Gastrocnemius medialis (tissue), 4 donors: ENCODE measurements at regions not wholly inside any gene's neighbourhood (a gene's known extent, or its start where the extent isn't known, plus 50 kb on each side); places are given as distances from the start of the nearest gene placed in this dataset.

Source experiments
- ATAC-seq, 2 donors: fragments of 150-250 bp; one replicate each; pipeline ENCODE4 v1.9.1; 2016
- DNase-seq, 2 donors: peaks; one replicate each; pipeline ENCODE4 v3.0.0-alpha.2; 2019
- H3K27ac ChIP-seq, 4 donors: fragments of 200-600 bp; sonication (generic); 1 replicate in 1 of 4; 2 replicates in 3 of 4; pipeline ENCODE4 v1.5.1; 2016 to 2018; ENCODE audit warnings: mild to moderate bottlenecking in 2 of 4, moderate library complexity in 1 of 4
- H3K27me3 ChIP-seq, 3 donors: fragments of 200-600 bp; sonication (generic) in 2 of 3; 1 replicate in 1 of 3; 2 replicates in 2 of 3; pipeline versions ENCODE4 v1.5.1 to v1.6.0; 2016 to 2019; ENCODE audit warnings: mild to moderate bottlenecking in 1 of 3, moderate library complexity in 1 of 3
- H3K36me3 ChIP-seq, 2 donors: fragments of 200-600 bp; sonication (generic) in 1 of 2; one replicate each; pipeline ENCODE4 v1.5.1; 2017 to 2018
- H3K4me1 ChIP-seq, 2 donors: fragments of 200-600 bp; sonication (generic) in 1 of 2; one replicate each; pipeline ENCODE4 v1.5.1; 2016 to 2017; ENCODE audit warnings: mild to moderate bottlenecking in 2 of 2
- H3K4me3 ChIP-seq, 4 donors: fragments of 200-600 bp; sonication (generic) in 3 of 4; 1 replicate in 1 of 4; 2 replicates in 3 of 4; pipeline ENCODE4 v1.5.1; 2016 to 2019; ENCODE audit warnings: mild to moderate bottlenecking in 2 of 4
- H3K9me3 ChIP-seq, 3 donors: fragments of 200-600 bp; sonication (generic) in 2 of 3; 1 replicate in 1 of 3; 2 replicates in 2 of 3; pipeline ENCODE4 v1.5.1; 2016 to 2019
- CTCF ChIP-seq, 5 experiments: fragments of 450-650 bp in 3 of 5; fragments of 200-600 bp in 2 of 5; sonication (generic) in 2 of 5; IDR thresholded peaks in 4 of 5; conservative IDR thresholded peaks in 1 of 5; 1 replicate in 4 of 5; 2 replicates in 1 of 5; pipeline ENCODE4 v1.5.1; 2016 to 2019; ENCODE audit warnings: antibody characterized with exemption in 5 of 5, mild to moderate bottlenecking in 3 of 5, moderate library complexity in 3 of 5
- POLR2A ChIP-seq, 2 donors: fragments of 450-650 bp; IDR thresholded peaks; one replicate each; pipeline ENCODE4 v1.6.1; 2017; ENCODE audit warnings: antibody characterized with exemption in 2 of 2, mild to moderate bottlenecking in 2 of 2, moderate library complexity in 2 of 2
- in situ Hi-C, 4 donors: fragments of 200-750 bp; cut with MboI; loops; one replicate each; pipeline versions ENCODE4 v1.15.0 to v1.8.0; 2017; ENCODE audit warnings: low sequenced_read_pairs in 4 of 4
- intact Hi-C: fragments of 100-400 bp; cut with DNase I; formaldehyde crosslinking; loops from one replicate; pipeline ENCODE4 v1.15.1; 2023; ENCODE audit warnings: low total_unique reads

- no peak for TF ChIP-seq CTCF (IDR thresholded peaks at IDR 0.05 in 4 of 5, conservative IDR thresholded peaks at IDR 0.05 in 1 of 5)
- no peak for TF ChIP-seq POLR2A (IDR thresholded peaks at IDR 0.05)
- Histone ChIP-seq H3K27ac (no peak overlapping the region), H3K9me3 (no peaks in the 10 kb centered on the region), H3K4me3 (no peak overlapping the region), H3K4me1 (no peaks in the 10 kb centered on the region), H3K27me3 (no peaks in the 10 kb centered on the region), H3K36me3 (no peaks in the 10 kb centered on the region)
- DNase-seq (no peak), ATAC-seq (no peak)
- in situ Hi-C loops (no loop called here), intact Hi-C loops (no loop called here)
These were observed 297.6 kb downstream of the CDH7 start for GRCh38 chr18:66048406-66048805.

- ATAC-seq, result no peak
- DNase-seq, result no peak
- Histone ChIP-seq H3K4me3 (no peak overlapping the region), H3K27me3 (no peaks in the 10 kb centered on the region), H3K27ac (no peak overlapping the region), H3K4me1 (no peaks in the 10 kb centered on the region), H3K9me3 (no peaks in the 10 kb centered on the region), H3K36me3 (no peaks in the 10 kb centered on the region)
- no peak for TF ChIP-seq POLR2A (IDR thresholded peaks at IDR 0.05)
- no peak for TF ChIP-seq CTCF (IDR thresholded peaks at IDR 0.05 in 4 of 5, conservative IDR thresholded peaks at IDR 0.05 in 1 of 5)
- in situ Hi-C loops, result no loop called here
- intact Hi-C loops, result no loop called here
These were observed 295.3 kb downstream of the CDH7 start for GRCh38 chr18:66046032-66046602.

GRCh38 chr18:66043009-66043408, 292.2 kb downstream of the CDH7 start:
- Histone ChIP-seq H3K4me3 (no peak overlapping the region), H3K9me3 (no peaks in the 10 kb centered on the region), H3K36me3 (no peaks in the 10 kb centered on the region), H3K27me3 (no peaks in the 10 kb centered on the region), H3K27ac (no peak overlapping the region), H3K4me1 (no peaks in the 10 kb centered on the region)
- intact Hi-C loops (no loop called here), in situ Hi-C loops (no loop called here)
- no peak for ATAC-seq
- TF ChIP-seq CTCF (IDR thresholded peaks at IDR 0.05 in 4 of 5, conservative IDR thresholded peaks at IDR 0.05 in 1 of 5) (no peak), POLR2A (IDR thresholded peaks at IDR 0.05) (no peak)
- DNase-seq, result no peak

- in situ Hi-C loops (no loop called here), intact Hi-C loops (no loop called here)
- H3K27me3 ChIP-seq, result no peaks in the 10 kb centered on the region
- no peak overlapping the region for H3K27ac ChIP-seq
- no peaks in the 10 kb centered on the region for H3K4me1 ChIP-seq
- no peak for DNase-seq
- no peak overlapping the region for H3K4me3 ChIP-seq
- TF ChIP-seq CTCF (IDR thresholded peaks at IDR 0.05 in 4 of 5, conservative IDR thresholded peaks at IDR 0.05 in 1 of 5) (no peak), POLR2A (IDR thresholded peaks at IDR 0.05) (no peak)
- no peaks in the 10 kb centered on the region for H3K36me3 ChIP-seq
- ATAC-seq, result no peak
- H3K9me3 ChIP-seq, result no peaks in the 10 kb centered on the region
These were observed 263.2 kb downstream of the CDH7 start for GRCh38 chr18:66013969-66014368.

- Histone ChIP-seq H3K27ac (no peak overlapping the region), H3K27me3 (no peaks in the 10 kb centered on the region), H3K4me3 (no peak overlapping the region), H3K36me3 (no peaks in the 10 kb centered on the region), H3K9me3 (no peaks in the 10 kb centered on the region), H3K4me1 (no peaks in the 10 kb centered on the region)
- no peak for TF ChIP-seq CTCF (IDR thresholded peaks at IDR 0.05 in 4 of 5, conservative IDR thresholded peaks at IDR 0.05 in 1 of 5)
- TF ChIP-seq POLR2A (IDR thresholded peaks at IDR 0.05), result no peak
- ATAC-seq, result no peak
- intact Hi-C loops, result no loop called here
- no peak for DNase-seq
- in situ Hi-C loops, result no loop called here
These were observed 261.1 kb downstream of the CDH7 start for GRCh38 chr18:66011916-66012315.
